H9 (cell line): ENCODE measurements at regions not wholly inside any gene's neighbourhood (a gene's known extent, or its start where the extent isn't known, plus 50 kb on each side); places are given as distances from the start of the nearest gene placed in this dataset.
A peak's percentile ranks its signal among the peaks of the same experiment; 100 is the strongest.

Experiments used
- DNase-seq: peaks from one replicate; pipeline ENCODE4 v3.0.0-alpha.2; 2017
- H2AFZ ChIP-seq: one replicate; pipeline ENCODE4 v1.6.1; 2013; ENCODE audit warnings: mild to moderate bottlenecking, low read length, control low read depth, moderate library complexity
- H2AK5ac ChIP-seq: 2 replicates; pipeline ENCODE4 v1.6.1; 2013; ENCODE audit warnings: low read length, control low read depth, mixed read lengths; ENCODE audit not compliant: insufficient read length
- H2BK120ac ChIP-seq: one replicate; pipeline ENCODE4 v1.6.1; 2013; ENCODE audit warnings: low read depth, mild to moderate bottlenecking, low read length, control low read depth, inconsistent platforms; ENCODE audit not compliant: poor library complexity, severe bottlenecking
- H2BK12ac ChIP-seq: 2 replicates; pipeline ENCODE4 v1.6.1; 2013; ENCODE audit warnings: low read length, control low read depth, mixed read lengths, low read depth; ENCODE audit not compliant: insufficient read length
- H2BK15ac ChIP-seq: 2 replicates; pipeline ENCODE4 v1.6.1; 2013; ENCODE audit warnings: low read depth, low read length, control low read depth
- H2BK20ac ChIP-seq: one replicate; pipeline ENCODE4 v1.6.1; 2013; ENCODE audit warnings: low read depth, mild to moderate bottlenecking, low read length, control low read depth, inconsistent platforms; ENCODE audit not compliant: poor library complexity, severe bottlenecking
- H2BK5ac ChIP-seq: 2 replicates; pipeline ENCODE4 v1.6.1; 2013; ENCODE audit warnings: low read length, control low read depth, mixed read lengths; ENCODE audit not compliant: insufficient read length
- H3K14ac ChIP-seq: 2 replicates; pipeline ENCODE4 v1.6.1; 2013; ENCODE audit warnings: low read length, control low read depth; ENCODE audit not compliant: insufficient read depth
- H3K18ac ChIP-seq: 2 replicates; pipeline ENCODE4 v1.6.1; 2013; ENCODE audit warnings: low read depth, mild to moderate bottlenecking, mixed read lengths, low read length, control low read depth; ENCODE audit not compliant: insufficient read length
- H3K23ac ChIP-seq: 2 replicates; pipeline ENCODE4 v1.6.1; 2013; ENCODE audit warnings: low read length, control low read depth, mixed read lengths, low read depth; ENCODE audit not compliant: insufficient read length
- H3K23me2 ChIP-seq: 2 replicates; pipeline ENCODE4 v1.6.1; 2013; ENCODE audit warnings: low read depth, mild to moderate bottlenecking, mixed read lengths, low read length, control low read depth; ENCODE audit not compliant: insufficient read length, poor library complexity, severe bottlenecking
- H3K27ac ChIP-seq: 2 replicates; pipeline ENCODE4 v1.5.1; 2013; ENCODE audit warnings: low read length, control low read depth, mixed read lengths, low read depth; ENCODE audit not compliant: insufficient read length
- H3K27me3 ChIP-seq: 2 replicates; pipeline ENCODE4 v1.6.1; 2013; ENCODE audit warnings: low read length, control low read depth, inconsistent platforms; ENCODE audit not compliant: insufficient read depth
- H3K4ac ChIP-seq: 2 replicates; pipeline ENCODE4 v1.6.1; 2013; ENCODE audit warnings: low read depth, mild to moderate bottlenecking, control low read depth, inconsistent platforms, low read length, moderate library complexity
- H3K4me1 ChIP-seq: 2 replicates; pipeline ENCODE4 v1.6.1; 2013; ENCODE audit warnings: low read length, control low read depth, inconsistent platforms; ENCODE audit not compliant: insufficient read depth
- H3K4me2 ChIP-seq: 2 replicates; pipeline ENCODE4 v1.6.1; 2013; ENCODE audit warnings: low read length, control low read depth, mixed read lengths; ENCODE audit not compliant: insufficient read length, insufficient read depth
- H3K56ac ChIP-seq: 2 replicates; pipeline ENCODE4 v1.6.1; 2013; ENCODE audit warnings: low read depth, mild to moderate bottlenecking, mixed read lengths, low read length, control low read depth; ENCODE audit not compliant: insufficient read length
- H3K79me1 ChIP-seq: 2 replicates; pipeline ENCODE4 v1.6.1; 2013; ENCODE audit warnings: low read depth, mild to moderate bottlenecking, moderate library complexity, low read length, control low read depth, inconsistent platforms; ENCODE audit not compliant: insufficient read depth, poor library complexity, severe bottlenecking
- H3K79me2 ChIP-seq: 2 replicates; pipeline ENCODE4 v1.6.1; 2013; ENCODE audit warnings: low read length, control low read depth, inconsistent platforms; ENCODE audit not compliant: insufficient read depth
- H3K9ac ChIP-seq: 2 replicates; pipeline ENCODE4 v1.6.1; 2013; ENCODE audit warnings: low read length, control low read depth, mixed read lengths; ENCODE audit not compliant: insufficient read length; ENCODE audit errors: extremely low read depth
- H3K9me3 ChIP-seq: one replicate; pipeline ENCODE4 v1.6.1; 2013; ENCODE audit warnings: low read depth, low read length, inconsistent platforms; ENCODE audit not compliant: control insufficient read depth
- H3T11ph ChIP-seq: one replicate; pipeline ENCODE4 v1.6.1; 2013; ENCODE audit warnings: mild to moderate bottlenecking, low read length, control low read depth, inconsistent platforms
- H4K20me1 ChIP-seq: one replicate; pipeline ENCODE4 v1.6.1; 2013; ENCODE audit not compliant: control insufficient read depth, insufficient read length, insufficient read depth
- H4K5ac ChIP-seq: 2 replicates; pipeline ENCODE4 v1.6.1; 2013; ENCODE audit warnings: low read depth, mild to moderate bottlenecking, mixed read lengths, low read length, control low read depth; ENCODE audit not compliant: insufficient read length
- H4K8ac ChIP-seq: replicated peaks from 2 replicates; pipeline ENCODE4 v1.6.1; 2013; ENCODE audit warnings: low read length, control low read depth, mixed read lengths, low read depth; ENCODE audit not compliant: insufficient read length
- H4K91ac ChIP-seq: 2 replicates; pipeline ENCODE4 v1.6.1; 2013; ENCODE audit warnings: low read depth, mild to moderate bottlenecking, moderate library complexity, mixed read lengths, low read length, control low read depth; ENCODE audit not compliant: insufficient read length
- H3K27ac Mint-ChIP-seq, 3 experiments: 2 replicates in 2 of 3; 3 replicates in 1 of 3; pipeline ENCODE4 v1.8.0; 2020 to 2021; ENCODE audit warnings: mixed read lengths in 3 of 3, mild to moderate bottlenecking in 1 of 3, moderate library complexity in 1 of 3
- H3K27me3 Mint-ChIP-seq: 2 replicates; pipeline ENCODE4 v1.8.0; 2021; ENCODE audit warnings: low read depth, mild to moderate bottlenecking, moderate library complexity, mixed read lengths
- H3K36me3 Mint-ChIP-seq, 3 experiments: 2 replicates in 2 of 3; 3 replicates in 1 of 3; pipeline ENCODE4 v1.8.0; 2020 to 2021; ENCODE audit warnings: low read depth in 3 of 3, mixed read lengths in 3 of 3; ENCODE audit not compliant: insufficient read depth in 1 of 3
- H3K4me1 Mint-ChIP-seq, 2 experiments: 2 replicates each; pipeline ENCODE4 v1.8.0; 2020; ENCODE audit warnings: mixed read lengths in 2 of 2
- H3K4me3 Mint-ChIP-seq, 2 experiments: 2 replicates in 1 of 2; 3 replicates in 1 of 2; pipeline ENCODE4 v1.8.0; 2020 to 2021; ENCODE audit warnings: mild to moderate bottlenecking in 2 of 2, mixed read lengths in 2 of 2, moderate library complexity in 1 of 2
- H3K9me3 Mint-ChIP-seq, 2 experiments: 2 replicates in 1 of 2; 3 replicates in 1 of 2; pipeline ENCODE4 v1.8.0; 2020; ENCODE audit warnings: mild to moderate bottlenecking in 2 of 2, mixed read lengths in 2 of 2, moderate library complexity in 1 of 2
- CTCF ChIP-seq: fragments of 200-600 bp; sonication (generic); conservative IDR thresholded peaks from 3 replicates; pipeline ENCODE4 v1.8.0; 2021; ENCODE audit warnings: antibody characterized with exemption, mild to moderate bottlenecking
- WGBS: extraction: QIAGEN DNeasy Blood & Tissue Kit; methylation state at CpG from one replicate; pipeline ENCODE4 v1.1.7; 2013; ENCODE audit warnings: missing lambda C conversion rate, low lambda C conversion rate, mixed read lengths; ENCODE audit not compliant: insufficient read length; ENCODE audit errors: extremely low coverage; 5-methylcytosine and 5-hydroxymethylcytosine counted together

GRCh38 chr7:70893971-70894715 is 237.8 kb upstream of the GALNT17 start:
- Histone ChIP-seq H2BK12ac (peak overlapping the region; percentile 52), H3K27me3 (no peaks in the 10 kb centered on the region), H4K8ac (peak overlapping the region; percentile 69), H3K9ac (peak overlapping the region; percentile 18), H2BK120ac (peak overlapping the region; percentile 52), H2BK5ac (peak overlapping the region; percentile 28), H3K79me1 (no peaks in the 10 kb centered on the region), H2AFZ (no peak overlapping the region), H3K14ac (peak overlapping the region; percentile 72; the same call in 1 of the 2 replicates), H4K5ac (peak overlapping the region; percentile 34), H3K9me3 (peaks cover 24% of the 10 kb centered on the region), H2BK20ac (no peak overlapping the region), H2AK5ac (peak overlapping the region; percentile 55), H3K56ac (peak overlapping the region; percentile 21), H3K4me2 (peak overlapping the region; percentile 26), H3K4me1 (peaks cover 31% of the 10 kb centered on the region), H3K4ac (peak overlapping the region; percentile 18; the same call in 1 of the 2 replicates), H4K91ac (peak overlapping the region; percentile 47), H2BK15ac (no peak overlapping the region), H3K23ac (no peak overlapping the region), H4K20me1 (no peaks in the 10 kb centered on the region), H3K23me2 (no peaks in the 10 kb centered on the region), H3K27ac (peak overlapping the region; percentile 97), H3K18ac (peak overlapping the region; percentile 40), H3K79me2 (no peaks in the 10 kb centered on the region), H3T11ph (peak overlapping the region; percentile 59)
- no peak for TF ChIP-seq CTCF
- peak overlapping the region; percentile 91 to 99 (median 99) for H3K27ac Mint-ChIP-seq
- peaks cover 40 to 42% of the 10 kb centered on the region in 2 experiments for H3K4me1 Mint-ChIP-seq
- H3K9me3 Mint-ChIP-seq: peaks cover 36 to 47% of the 10 kb centered on the region in 2 experiments
- H3K36me3 Mint-ChIP-seq: peaks cover 29 to 42% (median 35%) of the 10 kb centered on the region in 3 experiments
- WGBS: no CpG with 5 or more reads among the region's 4 CpGs
- DNase-seq: peak; percentile 80
- peak overlapping the region; percentile 7 to 20 for H3K4me3 Mint-ChIP-seq
- H3K27me3 Mint-ChIP-seq: no peaks in the 10 kb centered on the region; the same call in 1 of the 2 replicates
